Endothelial cell of umbilical vein (primary cell): ENCODE measurements at regions not wholly inside any gene's neighbourhood (a gene's known extent, or its start where the extent isn't known, plus 50 kb on each side); places are given as distances from the start of the nearest gene placed in this dataset.

Experiments
- JUN ChIP-seq: IDR thresholded peaks from 2 replicates; pipeline ENCODE4 v1.6.1; 2011; ENCODE audit warnings: borderline replicate concordance, low read depth; ENCODE audit not compliant: insufficient read length, insufficient read depth
- POLR2A ChIP-seq: IDR thresholded peaks from 2 replicates; pipeline ENCODE4 v1.6.1; 2012; ENCODE audit warnings: low read depth, mild to moderate bottlenecking, control low read depth, low read length
- TF ChIP-seq, protein P1 (sequence below), 2 donors: IDR thresholded peaks; 1 replicate in 1 of 2; 2 replicates in 1 of 2; pipeline ENCODE4 v1.5.1; 2011; ENCODE audit warnings: low read length in 2 of 2, mild to moderate bottlenecking in 2 of 2, moderate library complexity in 2 of 2, control low read depth in 1 of 2, inconsistent platforms in 1 of 2, low read depth in 1 of 2; ENCODE audit not compliant: insufficient read depth in 1 of 2; ENCODE audit errors: extremely low read depth in 1 of 2
- TF ChIP-seq, protein P2 (sequence below): IDR thresholded peaks from 2 replicates; pipeline ENCODE4 v1.6.1; 2011; ENCODE audit not compliant: insufficient read depth, insufficient read length

DNA sequence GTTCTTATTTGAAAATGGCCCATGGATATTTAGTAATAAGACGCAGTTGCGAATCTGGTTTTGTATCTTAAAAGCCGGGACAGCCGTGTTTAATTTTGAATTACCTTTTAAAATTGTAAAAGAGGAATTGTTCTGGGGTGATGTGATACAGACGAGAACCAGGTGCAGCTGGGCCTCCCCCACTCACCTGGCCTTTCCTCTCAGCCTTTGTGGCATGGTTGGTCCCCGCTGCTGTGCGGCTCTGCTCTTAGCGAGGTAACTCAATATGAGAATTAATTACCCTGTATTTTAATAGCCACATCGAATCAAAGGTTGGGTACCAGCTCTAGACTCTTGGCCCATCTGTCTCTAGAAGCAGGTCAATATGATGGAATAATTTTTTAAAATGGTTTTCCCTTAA lies 56.5 kb upstream of the DACT2 start:
- TF ChIP-seq, protein P1, sequence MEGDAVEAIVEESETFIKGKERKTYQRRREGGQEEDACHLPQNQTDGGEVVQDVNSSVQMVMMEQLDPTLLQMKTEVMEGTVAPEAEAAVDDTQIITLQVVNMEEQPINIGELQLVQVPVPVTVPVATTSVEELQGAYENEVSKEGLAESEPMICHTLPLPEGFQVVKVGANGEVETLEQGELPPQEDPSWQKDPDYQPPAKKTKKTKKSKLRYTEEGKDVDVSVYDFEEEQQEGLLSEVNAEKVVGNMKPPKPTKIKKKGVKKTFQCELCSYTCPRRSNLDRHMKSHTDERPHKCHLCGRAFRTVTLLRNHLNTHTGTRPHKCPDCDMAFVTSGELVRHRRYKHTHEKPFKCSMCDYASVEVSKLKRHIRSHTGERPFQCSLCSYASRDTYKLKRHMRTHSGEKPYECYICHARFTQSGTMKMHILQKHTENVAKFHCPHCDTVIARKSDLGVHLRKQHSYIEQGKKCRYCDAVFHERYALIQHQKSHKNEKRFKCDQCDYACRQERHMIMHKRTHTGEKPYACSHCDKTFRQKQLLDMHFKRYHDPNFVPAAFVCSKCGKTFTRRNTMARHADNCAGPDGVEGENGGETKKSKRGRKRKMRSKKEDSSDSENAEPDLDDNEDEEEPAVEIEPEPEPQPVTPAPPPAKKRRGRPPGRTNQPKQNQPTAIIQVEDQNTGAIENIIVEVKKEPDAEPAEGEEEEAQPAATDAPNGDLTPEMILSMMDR (IDR thresholded peaks at IDR 0.05; ENCODE audit: extremely low read depth in 1 of 2, insufficient read depth in 1 of 2, low read depth in 1 of 2, low read length in 2 of 2), result no peak
- no peak for TF ChIP-seq JUN
- TF ChIP-seq, protein P2, sequence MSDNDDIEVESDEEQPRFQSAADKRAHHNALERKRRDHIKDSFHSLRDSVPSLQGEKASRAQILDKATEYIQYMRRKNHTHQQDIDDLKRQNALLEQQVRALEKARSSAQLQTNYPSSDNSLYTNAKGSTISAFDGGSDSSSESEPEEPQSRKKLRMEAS, result no peak
- no peak for TF ChIP-seq POLR2A
